ENCODE measurements at regions not wholly inside any gene's neighbourhood (a gene's known extent, or its start where the extent isn't known, plus 50 kb on each side); places are given as distances from the start of the nearest gene placed in this dataset.

- DNase-seq, result no peak
These were observed 115.5 kb upstream of the ZNF438 start for GRCh38 chr10:31147210-31147608.

DNA sequence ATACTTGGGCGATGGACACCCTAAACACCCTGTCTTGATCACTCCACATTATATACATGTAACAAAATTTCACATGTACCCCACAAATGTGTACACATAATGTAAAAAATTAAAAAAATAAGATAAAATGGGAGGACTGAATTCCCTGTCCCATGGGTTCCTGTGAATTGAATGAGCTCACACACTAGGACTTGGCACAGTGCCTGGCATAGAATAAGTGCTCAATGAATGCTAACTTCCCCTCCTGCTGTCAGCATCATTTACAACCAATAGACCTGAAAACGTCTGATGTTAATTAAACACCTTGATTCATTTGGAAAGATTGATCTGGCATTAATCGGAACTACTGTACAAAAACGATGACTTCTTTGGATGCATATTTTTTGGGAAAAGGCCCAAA is 117.3 kb upstream of the ZNF438 start:
- DNase-seq, result no peak

- DNase-seq, result no peak
These were observed 118.3 kb upstream of the ZNF438 start for GRCh38 chr10:31149835-31150512.

DNA sequence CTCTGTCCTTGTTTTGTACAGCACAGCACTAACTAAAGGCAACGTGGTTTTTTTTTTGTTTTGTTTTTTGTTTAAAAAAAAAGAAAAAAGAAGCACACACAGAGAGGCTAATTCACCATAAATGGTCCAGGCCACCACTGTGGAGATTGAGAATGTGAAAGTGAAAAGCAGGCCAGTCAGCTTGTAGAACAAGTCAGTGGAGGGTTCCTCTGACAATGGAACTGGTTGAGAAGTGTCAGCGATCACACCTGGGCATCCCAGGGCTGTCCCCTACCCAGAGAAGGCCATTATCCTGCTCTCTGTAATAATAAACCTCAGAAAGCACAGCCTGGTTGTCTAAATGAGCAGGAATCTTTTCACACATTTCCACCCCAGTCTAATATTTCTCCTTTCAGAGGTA is 119.6 kb upstream of the ZNF438 start:
- no peak for DNase-seq

GRCh38 chr10:31152421-31153135 is 120.9 kb upstream of the ZNF438 start:
- no peak for DNase-seq

- DNase-seq, result no peak
These were observed 121.5 kb upstream of the ZNF438 start for GRCh38 chr10:31153161-31153560.

DNA sequence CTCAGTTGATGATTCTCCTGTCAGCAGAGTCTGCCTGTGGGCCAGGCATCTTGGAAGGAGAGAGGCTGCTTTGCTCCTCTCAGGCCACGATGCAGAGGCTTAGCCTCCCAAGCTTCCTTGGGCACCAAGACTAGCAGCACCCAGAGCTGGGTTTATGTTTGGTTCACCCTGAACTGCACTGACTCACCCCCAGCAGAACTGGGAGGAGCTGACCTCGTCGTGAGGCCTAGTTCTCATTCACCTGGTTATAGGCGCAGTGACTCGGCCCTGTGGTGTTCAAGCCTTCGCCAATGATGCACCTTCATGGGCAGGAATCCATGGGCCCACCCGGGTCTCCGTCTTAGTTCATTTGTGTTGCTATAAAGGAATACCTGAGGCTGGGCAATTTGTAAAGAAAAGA is 122.0 kb upstream of the ZNF438 start:
- DNase-seq, result no peak

DNA sequence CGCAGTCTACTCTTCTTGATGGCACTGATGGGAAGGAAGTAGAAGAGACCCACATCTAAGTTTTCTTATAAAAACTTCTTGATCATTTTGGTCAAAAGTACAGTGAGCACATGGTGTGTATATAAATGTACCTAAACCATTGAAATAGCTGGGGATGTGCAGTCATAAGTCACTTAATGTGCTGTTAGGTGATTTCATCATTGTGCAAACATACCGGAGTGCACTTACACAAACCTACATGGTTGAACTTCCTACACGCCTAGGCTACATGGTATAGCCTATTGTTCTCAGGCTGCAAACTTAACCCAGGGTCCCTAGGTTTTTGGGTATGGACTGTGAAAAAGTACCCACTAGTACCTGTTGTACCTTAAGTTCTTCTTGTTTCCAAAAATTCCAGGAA is 123.3 kb upstream of the ZNF438 start:
- no peak for DNase-seq

GRCh38 chr10:31157123-31158010 is 125.7 kb upstream of the ZNF438 start:
- DNase-seq, result no peak

DNA sequence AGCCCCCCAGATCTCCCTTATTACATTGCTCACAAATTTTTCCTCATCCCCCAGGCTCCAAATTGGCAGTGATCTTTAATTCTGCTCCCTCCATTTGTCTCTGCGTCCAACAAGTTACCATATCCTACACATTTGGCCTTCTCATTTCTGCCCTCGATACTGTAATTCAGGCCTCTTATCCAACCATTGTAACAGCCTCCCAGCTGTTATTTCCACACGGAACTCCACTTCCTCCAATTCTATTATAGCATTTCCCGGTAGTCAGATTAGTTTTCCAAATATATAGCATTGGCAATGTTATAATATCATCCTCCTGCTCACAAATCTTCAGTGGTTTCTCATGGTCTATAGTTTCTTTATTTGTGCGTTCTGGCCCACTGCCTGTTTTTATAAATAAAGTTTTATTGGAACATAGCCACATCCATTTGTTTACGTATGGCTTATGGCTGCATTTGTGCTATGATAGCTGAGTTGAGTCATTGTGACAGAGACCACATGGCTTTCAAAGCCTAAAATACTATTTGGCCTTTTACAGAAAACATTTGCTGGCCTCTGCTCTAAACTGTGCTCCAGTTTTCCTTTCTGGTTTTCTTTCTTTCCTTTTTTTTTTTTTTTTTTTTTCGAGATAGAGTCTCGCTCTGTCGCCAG is 126.5 kb upstream of the ZNF438 start:
- DNase-seq, result no peak

GRCh38 chr10:31166606-31167005 is 134.9 kb upstream of the ZNF438 start:
- DNase-seq, result no peak

DNA sequence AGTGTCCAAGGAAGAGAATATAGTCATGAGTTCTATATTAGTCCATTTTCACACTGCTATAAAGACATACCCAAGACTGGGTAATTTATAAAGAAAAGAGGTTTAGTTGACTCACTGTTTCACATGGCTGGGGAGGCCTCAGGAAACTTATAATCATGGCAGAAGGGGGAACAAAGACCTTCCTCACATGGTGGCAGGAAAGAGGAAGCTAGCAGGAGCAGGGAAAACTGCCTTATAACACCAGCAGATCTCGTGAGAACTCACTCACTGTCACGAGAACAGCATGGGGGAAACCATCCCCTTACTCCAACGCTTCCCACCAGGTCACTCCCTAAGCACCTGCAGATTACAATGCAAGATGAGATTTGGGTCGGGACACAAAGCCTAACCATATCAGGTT is 139.0 kb upstream of the ZNF438 start:
- DNase-seq, result no peak

GRCh38 chr10:31171402-31172083 is 139.9 kb upstream of the ZNF438 start:
- no peak for DNase-seq

DNA sequence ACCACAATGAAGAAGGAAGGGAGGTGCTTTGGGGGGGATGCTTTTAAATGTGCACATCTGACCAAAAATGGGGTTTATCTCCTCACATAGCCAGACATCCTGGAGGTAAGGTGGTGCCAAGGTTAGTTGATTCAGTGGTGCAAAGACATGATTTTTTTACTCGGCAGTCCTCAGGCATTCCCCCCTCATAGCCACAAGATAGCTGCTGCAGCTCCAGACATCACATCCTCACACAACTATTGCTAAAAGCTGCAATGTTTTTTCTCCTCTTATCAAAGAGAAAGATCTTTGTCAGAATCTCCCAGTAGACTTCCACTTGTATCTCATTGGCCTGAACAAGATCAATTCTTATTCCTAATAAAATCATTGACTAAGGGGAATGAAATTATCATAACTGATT is 141.3 kb upstream of the ZNF438 start:
- no peak for DNase-seq

DNA sequence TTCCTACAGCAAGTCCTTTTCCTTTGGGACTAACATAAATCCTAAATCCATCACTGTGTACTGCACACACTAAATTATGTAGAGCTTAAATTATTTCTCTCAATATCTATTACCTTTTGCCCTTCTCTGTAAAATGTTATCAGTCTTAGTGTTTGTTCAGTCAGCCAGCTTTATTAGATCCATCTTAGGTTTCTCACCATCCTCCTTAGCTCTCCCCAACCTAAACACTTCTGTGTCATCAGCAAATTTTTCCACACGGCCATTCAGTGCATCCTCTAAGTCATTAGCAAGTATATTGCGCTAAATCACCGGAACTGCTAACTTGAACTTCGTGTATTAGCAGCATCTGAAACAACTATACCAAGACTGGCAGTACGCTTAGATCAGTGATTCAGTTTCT is 142.1 kb upstream of the ZNF438 start:
- no peak for DNase-seq

DNA sequence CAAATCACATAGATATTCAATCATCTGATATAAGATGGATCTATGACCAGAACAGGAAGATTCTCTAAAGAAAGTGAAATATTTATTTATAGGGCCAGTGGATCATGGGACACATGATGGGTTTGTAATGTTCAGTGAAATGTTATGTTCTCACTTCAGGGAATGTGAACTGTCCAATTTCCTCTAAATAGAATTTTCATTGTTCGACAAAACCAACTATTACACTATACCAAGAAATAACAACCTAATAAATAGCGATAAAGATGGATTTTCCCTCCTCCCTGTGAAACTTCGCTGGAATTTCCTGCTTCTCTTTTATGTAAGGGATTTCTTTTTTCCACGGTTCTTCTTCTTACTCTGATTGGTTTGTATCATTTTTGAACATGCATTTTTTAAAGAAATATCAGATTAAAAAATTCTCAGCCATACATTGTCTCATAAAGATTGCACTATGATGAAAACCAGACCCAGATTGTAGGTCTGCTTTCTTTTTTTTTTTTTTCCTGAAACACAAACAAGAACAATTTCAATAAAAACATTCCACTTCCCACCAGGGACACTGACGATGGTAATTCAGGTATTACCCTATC is 139.8 kb upstream of the ZEB1 start:
- DNase-seq, result no peak

- DNase-seq, result no peak
These were observed 132.6 kb upstream of the ZEB1 start for GRCh38 chr10:31186225-31187000.

DNA sequence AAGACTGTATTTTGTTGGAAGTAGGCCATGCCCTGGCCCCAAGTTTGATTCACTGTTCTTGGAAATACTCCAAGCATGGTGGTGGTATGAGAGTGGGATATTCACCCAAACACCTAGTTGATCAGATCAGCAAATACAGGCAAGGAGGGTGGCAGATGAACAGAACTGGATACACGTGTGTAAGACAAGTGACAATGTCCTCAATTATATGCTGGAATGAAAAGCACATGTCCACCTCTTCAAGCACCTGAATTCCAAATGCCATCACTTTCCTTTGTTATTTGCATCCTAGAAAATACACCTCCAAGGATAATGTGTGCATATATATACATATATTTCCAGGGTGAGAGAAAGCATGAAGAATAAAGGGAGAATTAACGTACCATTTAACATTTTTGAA is 131.8 kb upstream of the ZEB1 start:
- DNase-seq, result no peak

GRCh38 chr10:31187607-31188210 is 131.3 kb upstream of the ZEB1 start:
- no peak for DNase-seq

DNA sequence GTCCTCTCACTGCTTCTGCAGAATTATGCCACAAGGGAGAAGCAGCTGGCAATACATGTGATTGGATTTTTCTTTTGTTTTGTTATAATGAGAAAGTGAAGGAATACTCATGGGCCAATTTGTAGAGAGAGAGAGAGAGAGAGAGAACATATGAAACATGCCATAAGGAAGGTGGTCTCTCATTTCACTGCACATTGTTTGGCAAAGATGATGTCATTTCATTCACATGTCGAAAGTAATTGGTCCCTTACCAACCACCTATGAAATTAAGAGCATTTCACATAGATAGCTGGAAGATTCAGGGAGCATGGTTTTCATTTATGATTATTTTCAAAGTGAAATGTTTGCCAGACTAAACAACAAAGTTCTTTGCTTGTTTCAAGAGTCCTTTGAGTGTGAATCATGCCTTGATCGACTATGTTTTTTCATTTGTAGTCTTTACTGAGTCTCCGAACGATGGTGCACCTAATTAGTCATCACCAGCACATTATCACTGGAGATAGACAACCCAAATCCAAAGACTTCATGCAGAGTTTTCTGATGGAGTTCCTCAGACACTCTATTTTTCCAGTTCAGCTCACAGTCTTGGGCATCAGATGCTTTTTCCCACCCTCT is 130.1 kb upstream of the ZEB1 start:
- no peak for DNase-seq

DNA sequence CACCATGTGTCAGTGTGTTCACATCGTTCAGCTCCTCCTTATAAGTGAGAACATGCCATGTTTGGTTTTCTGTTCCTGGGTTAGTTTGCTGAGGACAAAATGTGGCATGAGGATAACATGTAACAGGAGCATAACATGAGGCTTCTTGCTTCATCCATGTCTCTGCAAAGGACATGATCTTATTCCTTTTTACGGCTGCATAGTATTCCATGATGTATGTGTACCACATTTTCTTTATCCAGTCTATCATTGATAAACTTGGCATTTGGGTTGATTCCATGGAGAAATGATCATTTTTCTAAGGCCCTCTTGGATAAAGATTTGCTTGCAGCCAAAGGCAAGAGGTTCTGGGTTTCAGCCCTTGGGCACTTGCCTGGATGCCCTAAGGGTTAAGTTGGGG is 128.5 kb upstream of the ZEB1 start:
- DNase-seq, result no peak
